Fibroblast of villous mesenchyme (primary cell): ENCODE measurements at regions not wholly inside any gene's neighbourhood (a gene's known extent, or its start where the extent isn't known, plus 50 kb on each side); places are given as distances from the start of the nearest gene placed in this dataset.

Experiments
- DNase-seq: peaks from one replicate; pipeline ENCODE4 v3.0.0-alpha.2; 2010; ENCODE audit warnings: low read depth
- H3K4me3 ChIP-seq: 2 replicates; pipeline ENCODE4 v1.5.1; 2011; ENCODE audit warnings: low read depth, mild to moderate bottlenecking, low read length
- CTCF ChIP-seq: IDR thresholded peaks from 2 replicates; pipeline ENCODE4 v1.5.1; 2012; ENCODE audit warnings: low read depth, mild to moderate bottlenecking, low read length; ENCODE audit not compliant: insufficient read depth

- no peak for TF ChIP-seq CTCF
- no peak for DNase-seq
- no peak overlapping the region for H3K4me3 ChIP-seq
These were observed 261.5 kb downstream of the SNX10 start for GRCh38 chr7:26553128-26553527.

- TF ChIP-seq CTCF, result no peak
- DNase-seq, result no peak
- no peak overlapping the region for H3K4me3 ChIP-seq
These were observed 261.9 kb downstream of the SNX10 start for GRCh38 chr7:26553582-26553981.

GRCh38 chr7:26554952-26555351 is 263.3 kb downstream of the SNX10 start:
- no peak for TF ChIP-seq CTCF
- no peak overlapping the region for H3K4me3 ChIP-seq
- no peak for DNase-seq

- no peak for TF ChIP-seq CTCF
- no peak overlapping the region for H3K4me3 ChIP-seq
- DNase-seq, result no peak
These were observed 264.6 kb downstream of the SNX10 start for GRCh38 chr7:26556061-26556881.

- H3K4me3 ChIP-seq, result no peak overlapping the region
- no peak for DNase-seq
- no peak for TF ChIP-seq CTCF
These were observed 269.0 kb downstream of the SNX10 start for GRCh38 chr7:26560526-26561256.

GRCh38 chr7:26562841-26563240 is 271.2 kb downstream of the SNX10 start:
- DNase-seq, result no peak

More at GRCh38 chr7:26562841-26563240, 271.2 kb downstream of the SNX10 start:
- TF ChIP-seq CTCF, result no peak
- H3K4me3 ChIP-seq, result no peak overlapping the region
